GM18502 (cell line): ENCODE measurements at regions not wholly inside any gene's neighbourhood (a gene's known extent, or its start where the extent isn't known, plus 50 kb on each side); places are given as distances from the start of the nearest gene placed in this dataset.

Experiments
- ATAC-seq: cut with Tn5 transposase; IDR thresholded peaks from one replicate; pipeline ENCODE4 v1.9.1; 2021; ENCODE audit warnings: mild to moderate bottlenecking; ENCODE audit not compliant: unreplicated experiment, poor library complexity

GRCh38 chr9:21560281-21560745 lies 78.2 kb upstream of the IFNE start:
- no peak for ATAC-seq

- ATAC-seq: no peak
Observed at GRCh38 chr9:21561502-21561901, 79.4 kb upstream of the IFNE start.

GRCh38 chr9:21564175-21564574 lies 82.1 kb upstream of the IFNE start:
- no peak for ATAC-seq

- no peak for ATAC-seq
Observed at GRCh38 chr9:21565155-21565554, 83.0 kb upstream of the IFNE start.

- ATAC-seq: no peak
Observed at GRCh38 chr9:21567926-21568325, 85.8 kb upstream of the IFNE start.

GRCh38 chr9:21568484-21568883 lies 86.4 kb upstream of the IFNE start:
- no peak for ATAC-seq

- ATAC-seq: no peak
Observed at GRCh38 chr9:21569721-21570120, 87.6 kb upstream of the IFNE start.

- ATAC-seq: no peak
Observed at GRCh38 chr9:21570643-21571275, 88.6 kb upstream of the IFNE start.

GRCh38 chr9:21574261-21574660 lies 92.1 kb upstream of the IFNE start:
- no peak for ATAC-seq

GRCh38 chr9:21576331-21577189 lies 94.4 kb upstream of the IFNE start:
- no peak for ATAC-seq

- no peak for ATAC-seq
Observed at GRCh38 chr9:21579247-21579671, 97.1 kb upstream of the IFNE start.

- no peak for ATAC-seq
Observed at GRCh38 chr9:21579743-21580142, 97.6 kb upstream of the IFNE start.

- no peak for ATAC-seq
Observed at GRCh38 chr9:21580636-21581378, 98.7 kb upstream of the IFNE start.

- ATAC-seq: no peak
Observed at GRCh38 chr9:21583628-21584377, 101.7 kb upstream of the IFNE start.

- no peak for ATAC-seq
Observed at GRCh38 chr9:21584890-21585289, 102.8 kb upstream of the IFNE start.

GRCh38 chr9:21585756-21586752 lies 103.9 kb upstream of the IFNE start:
- no peak for ATAC-seq

- no peak for ATAC-seq
Observed at GRCh38 chr9:21589344-21590056, 107.4 kb upstream of the IFNE start.
